ENCODE measurements at regions not wholly inside any gene's neighbourhood (a gene's known extent, or its start where the extent isn't known, plus 50 kb on each side); places are given as distances from the start of the nearest gene placed in this dataset.

GRCh38 chr7:91346426-91346825 lies 82.2 kb downstream of the FZD1 start:
- no peak overlapping the region for H3K4me2 ChIP-seq (ENCODE audit: low read depth, low read length, poor library complexity, severe bottlenecking)
- no peak overlapping the region for H2AFZ ChIP-seq (ENCODE audit: low read length)
- no peaks in the 10 kb centered on the region for H3F3A ChIP-seq (ENCODE audit: low read depth)
- H3K4me1 ChIP-seq (ENCODE audit: insufficient read depth, low read length, poor library complexity, severe bottlenecking): no peaks in the 10 kb centered on the region
- no peaks in the 10 kb centered on the region for H3K9me3 ChIP-seq (ENCODE audit: insufficient read depth, low read depth, low read length)
- no peak overlapping the region for H3K4me3 ChIP-seq (ENCODE audit: low read length, poor library complexity, severe bottlenecking)
- no peaks in the 10 kb centered on the region for H3K36me3 ChIP-seq (ENCODE audit: insufficient read depth, low read length)
- H3K9ac ChIP-seq (ENCODE audit: low read depth, low read length, poor library complexity, severe bottlenecking): no peak overlapping the region
- no peaks in the 10 kb centered on the region for H3K9me2 ChIP-seq (replicated peaks; ENCODE audit: low read depth, low read length)
- no peaks in the 10 kb centered on the region for H3K79me2 ChIP-seq (ENCODE audit: insufficient read depth, low read length)
- no peak for TF ChIP-seq EZH2phosphoT487 (IDR thresholded peaks at IDR 0.05; ENCODE audit: borderline replicate concordance)
- TF ChIP-seq CTCF (conservative IDR thresholded peaks at IDR 0.05; ENCODE audit: low read length): no peak
- H4K20me1 ChIP-seq (ENCODE audit: insufficient read depth, low read length, poor library complexity, severe bottlenecking): no peaks in the 10 kb centered on the region
- H3K27me3 ChIP-seq (ENCODE audit: insufficient read depth, low read length, poor library complexity, severe bottlenecking): no peaks in the 10 kb centered on the region

GRCh38 chr7:91347290-91347689 lies 83.1 kb downstream of the FZD1 start:
- Histone ChIP-seq H3K9ac (ENCODE audit: low read depth, low read length, poor library complexity, severe bottlenecking) (no peak overlapping the region), H3K4me1 (ENCODE audit: insufficient read depth, low read length, poor library complexity, severe bottlenecking) (no peaks in the 10 kb centered on the region), H2AFZ (ENCODE audit: low read length) (no peak overlapping the region), H3K4me2 (ENCODE audit: low read depth, low read length, poor library complexity, severe bottlenecking) (no peak overlapping the region), H3K27me3 (ENCODE audit: insufficient read depth, low read length, poor library complexity, severe bottlenecking) (no peaks in the 10 kb centered on the region), H3F3A (ENCODE audit: low read depth) (no peaks in the 10 kb centered on the region), H3K4me3 (ENCODE audit: low read length, poor library complexity, severe bottlenecking) (no peak overlapping the region), H4K20me1 (ENCODE audit: insufficient read depth, low read length, poor library complexity, severe bottlenecking) (no peaks in the 10 kb centered on the region), H3K36me3 (ENCODE audit: insufficient read depth, low read length) (no peaks in the 10 kb centered on the region), H3K9me2 (replicated peaks; ENCODE audit: low read depth, low read length) (no peaks in the 10 kb centered on the region), H3K79me2 (ENCODE audit: insufficient read depth, low read length) (no peaks in the 10 kb centered on the region), H3K9me3 (ENCODE audit: insufficient read depth, low read depth, low read length) (no peaks in the 10 kb centered on the region)
- TF ChIP-seq EZH2phosphoT487 (IDR thresholded peaks at IDR 0.05; ENCODE audit: borderline replicate concordance) (no peak), CTCF (conservative IDR thresholded peaks at IDR 0.05; ENCODE audit: low read length) (no peak)

GRCh38 chr7:91348711-91349110 lies 84.5 kb downstream of the FZD1 start:
- no peaks in the 10 kb centered on the region for H3K9me2 ChIP-seq (replicated peaks; ENCODE audit: low read depth, low read length)
- no peaks in the 10 kb centered on the region for H3K27me3 ChIP-seq (ENCODE audit: insufficient read depth, low read length, poor library complexity, severe bottlenecking)
- no peak overlapping the region for H2AFZ ChIP-seq (ENCODE audit: low read length)
- no peak overlapping the region for H3K4me3 ChIP-seq (ENCODE audit: low read length, poor library complexity, severe bottlenecking)
- TF ChIP-seq EZH2phosphoT487 (IDR thresholded peaks at IDR 0.05; ENCODE audit: borderline replicate concordance): no peak
- no peak for TF ChIP-seq CTCF (conservative IDR thresholded peaks at IDR 0.05; ENCODE audit: low read length)
- no peaks in the 10 kb centered on the region for H3K36me3 ChIP-seq (ENCODE audit: insufficient read depth, low read length)
- H4K20me1 ChIP-seq (ENCODE audit: insufficient read depth, low read length, poor library complexity, severe bottlenecking): no peaks in the 10 kb centered on the region
- H3K9ac ChIP-seq (ENCODE audit: low read depth, low read length, poor library complexity, severe bottlenecking): no peak overlapping the region
- H3F3A ChIP-seq (ENCODE audit: low read depth): no peaks in the 10 kb centered on the region
- no peaks in the 10 kb centered on the region for H3K79me2 ChIP-seq (ENCODE audit: insufficient read depth, low read length)
- no peaks in the 10 kb centered on the region for H3K4me1 ChIP-seq (ENCODE audit: insufficient read depth, low read length, poor library complexity, severe bottlenecking)
- H3K4me2 ChIP-seq (ENCODE audit: low read depth, low read length, poor library complexity, severe bottlenecking): no peak overlapping the region
- no peaks in the 10 kb centered on the region for H3K9me3 ChIP-seq (ENCODE audit: insufficient read depth, low read depth, low read length)
